Astrocyte (in vitro differentiated cells and primary cell): ENCODE measurements at regions not wholly inside any gene's neighbourhood (a gene's known extent, or its start where the extent isn't known, plus 50 kb on each side); places are given as distances from the start of the nearest gene placed in this dataset.

Experiments used
- DNase-seq: peaks from one replicate; pipeline ENCODE4 v3.0.0-alpha.2; 2010; ENCODE audit warnings: low read depth
- FAIRE-seq: peaks from 2 replicates; lab custom pipeline; 2011; peaks lifted over from hg19 to GRCh38; lab: Jason Lieb, UNC
- H2AFZ ChIP-seq: 2 replicates; pipeline ENCODE4 v1.6.0; 2012; ENCODE audit warnings: low read depth, low read length, inconsistent platforms
- H3K27ac ChIP-seq: 2 replicates; pipeline ENCODE4 v1.5.1; 2011; ENCODE audit warnings: low read depth, low read length, inconsistent platforms
- H3K27me3 ChIP-seq: 2 replicates; pipeline ENCODE4 v1.6.0; 2011; ENCODE audit warnings: low read length, inconsistent platforms; ENCODE audit not compliant: insufficient read depth
- H3K36me3 ChIP-seq: 2 replicates; pipeline ENCODE4 v1.5.1; 2011; ENCODE audit warnings: low read length, inconsistent platforms; ENCODE audit not compliant: insufficient read depth
- H3K4me1 ChIP-seq: 2 replicates; pipeline ENCODE4 v1.5.1; 2011; ENCODE audit warnings: low read length, inconsistent platforms; ENCODE audit not compliant: insufficient read depth
- H3K4me2 ChIP-seq: 2 replicates; pipeline ENCODE4 v1.6.0; 2012; ENCODE audit warnings: low read length, inconsistent platforms
- H3K4me3 ChIP-seq: 2 replicates; pipeline ENCODE4 v1.5.1; 2011; ENCODE audit warnings: low read depth, mild to moderate bottlenecking, low read length, inconsistent platforms; ENCODE audit not compliant: insufficient read depth
- H3K79me2 ChIP-seq: 2 replicates; pipeline ENCODE4 v1.6.0; 2012; ENCODE audit warnings: mild to moderate bottlenecking, low read length, inconsistent platforms; ENCODE audit not compliant: insufficient read depth
- H3K9ac ChIP-seq: 2 replicates; pipeline ENCODE4 v1.6.0; 2012; ENCODE audit warnings: mild to moderate bottlenecking, low read length, inconsistent platforms
- H3K9me3 ChIP-seq: 2 replicates; pipeline ENCODE4 v1.5.1; 2012; ENCODE audit warnings: low read depth, mild to moderate bottlenecking, low read length, inconsistent platforms; ENCODE audit not compliant: insufficient read depth
- H4K20me1 ChIP-seq: 2 replicates; pipeline ENCODE4 v1.6.0; 2012; ENCODE audit warnings: low read length, inconsistent platforms; ENCODE audit not compliant: insufficient read depth
- H3K27ac Mint-ChIP-seq: one replicate; pipeline ENCODE4 v1.8.0; 2021; ENCODE audit warnings: mild to moderate bottlenecking, mixed read lengths; ENCODE audit not compliant: unreplicated experiment
- H3K27me3 Mint-ChIP-seq: one replicate; pipeline ENCODE4 v1.8.0; 2021; ENCODE audit warnings: low read depth, mixed read lengths; ENCODE audit not compliant: unreplicated experiment
- H3K36me3 Mint-ChIP-seq: one replicate; pipeline ENCODE4 v1.8.0; 2021; ENCODE audit warnings: low read depth, mixed read lengths; ENCODE audit not compliant: unreplicated experiment
- H3K4me1 Mint-ChIP-seq: one replicate; pipeline ENCODE4 v1.8.0; 2021; ENCODE audit warnings: low read depth, mixed read lengths; ENCODE audit not compliant: unreplicated experiment
- H3K4me3 Mint-ChIP-seq: one replicate; pipeline ENCODE4 v1.8.0; 2021; ENCODE audit warnings: mild to moderate bottlenecking, moderate library complexity, mixed read lengths; ENCODE audit not compliant: unreplicated experiment
- H3K9me3 Mint-ChIP-seq: one replicate; pipeline ENCODE4 v1.8.0; 2021; ENCODE audit warnings: mild to moderate bottlenecking, mixed read lengths; ENCODE audit not compliant: unreplicated experiment
- EZH2 ChIP-seq: IDR thresholded peaks from 2 replicates; pipeline ENCODE4 v1.6.1; 2012; ENCODE audit warnings: mild to moderate bottlenecking, low read length, inconsistent platforms; ENCODE audit not compliant: insufficient read depth
- TF ChIP-seq, protein P1 (sequence below): IDR thresholded peaks from 2 replicates; pipeline ENCODE4 v1.5.1; 2011; ENCODE audit warnings: low read depth, mild to moderate bottlenecking, inconsistent platforms, low read length, moderate library complexity; ENCODE audit not compliant: insufficient read depth

DNA sequence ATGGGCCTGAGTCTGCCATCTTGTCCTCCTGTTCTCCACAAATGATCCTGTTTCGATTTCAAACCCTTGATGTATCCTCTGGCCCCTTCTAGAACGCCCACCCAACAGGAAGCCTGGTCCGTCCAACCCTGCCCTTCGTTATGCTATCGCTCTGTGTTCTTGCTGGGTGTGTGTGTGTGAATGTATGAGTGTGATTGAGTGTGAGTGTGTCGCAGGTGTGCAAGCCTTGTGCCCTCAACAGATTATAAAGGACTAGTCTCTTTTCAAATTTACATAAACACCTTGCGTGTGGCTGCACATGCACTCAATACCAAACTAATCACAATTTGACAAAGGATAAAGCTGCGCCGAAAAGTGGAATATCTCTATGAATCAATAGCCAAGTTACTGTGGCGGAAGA is 149.5 kb upstream of the SALL3 start:
- H3K4me1 ChIP-seq = no peaks in the 10 kb centered on the region
- H3K9me3 ChIP-seq = no peaks in the 10 kb centered on the region
- H3K27ac Mint-ChIP-seq = no peak overlapping the region
- no peaks in the 10 kb centered on the region for H3K27me3 ChIP-seq
- peaks cover 27% of the 10 kb centered on the region for H3K9me3 Mint-ChIP-seq
- H3K4me3 ChIP-seq = no peak overlapping the region
- no peak overlapping the region for H3K4me3 Mint-ChIP-seq
- DNase-seq (no peak), FAIRE-seq (no peak)
- no peaks in the 10 kb centered on the region for H3K4me1 Mint-ChIP-seq
- H3K27me3 Mint-ChIP-seq = peaks cover 12% of the 10 kb centered on the region
- H3K9ac ChIP-seq = no peak overlapping the region
- no peak overlapping the region for H3K4me2 ChIP-seq
- H2AFZ ChIP-seq = no peak overlapping the region
- H3K79me2 ChIP-seq = no peaks in the 10 kb centered on the region
- H3K36me3 Mint-ChIP-seq = no peaks in the 10 kb centered on the region
- no peak for TF ChIP-seq EZH2
- TF ChIP-seq, protein P1, sequence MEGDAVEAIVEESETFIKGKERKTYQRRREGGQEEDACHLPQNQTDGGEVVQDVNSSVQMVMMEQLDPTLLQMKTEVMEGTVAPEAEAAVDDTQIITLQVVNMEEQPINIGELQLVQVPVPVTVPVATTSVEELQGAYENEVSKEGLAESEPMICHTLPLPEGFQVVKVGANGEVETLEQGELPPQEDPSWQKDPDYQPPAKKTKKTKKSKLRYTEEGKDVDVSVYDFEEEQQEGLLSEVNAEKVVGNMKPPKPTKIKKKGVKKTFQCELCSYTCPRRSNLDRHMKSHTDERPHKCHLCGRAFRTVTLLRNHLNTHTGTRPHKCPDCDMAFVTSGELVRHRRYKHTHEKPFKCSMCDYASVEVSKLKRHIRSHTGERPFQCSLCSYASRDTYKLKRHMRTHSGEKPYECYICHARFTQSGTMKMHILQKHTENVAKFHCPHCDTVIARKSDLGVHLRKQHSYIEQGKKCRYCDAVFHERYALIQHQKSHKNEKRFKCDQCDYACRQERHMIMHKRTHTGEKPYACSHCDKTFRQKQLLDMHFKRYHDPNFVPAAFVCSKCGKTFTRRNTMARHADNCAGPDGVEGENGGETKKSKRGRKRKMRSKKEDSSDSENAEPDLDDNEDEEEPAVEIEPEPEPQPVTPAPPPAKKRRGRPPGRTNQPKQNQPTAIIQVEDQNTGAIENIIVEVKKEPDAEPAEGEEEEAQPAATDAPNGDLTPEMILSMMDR = no peak
- H4K20me1 ChIP-seq = no peaks in the 10 kb centered on the region
- H3K36me3 ChIP-seq = no peaks in the 10 kb centered on the region
- no peak overlapping the region for H3K27ac ChIP-seq

DNA sequence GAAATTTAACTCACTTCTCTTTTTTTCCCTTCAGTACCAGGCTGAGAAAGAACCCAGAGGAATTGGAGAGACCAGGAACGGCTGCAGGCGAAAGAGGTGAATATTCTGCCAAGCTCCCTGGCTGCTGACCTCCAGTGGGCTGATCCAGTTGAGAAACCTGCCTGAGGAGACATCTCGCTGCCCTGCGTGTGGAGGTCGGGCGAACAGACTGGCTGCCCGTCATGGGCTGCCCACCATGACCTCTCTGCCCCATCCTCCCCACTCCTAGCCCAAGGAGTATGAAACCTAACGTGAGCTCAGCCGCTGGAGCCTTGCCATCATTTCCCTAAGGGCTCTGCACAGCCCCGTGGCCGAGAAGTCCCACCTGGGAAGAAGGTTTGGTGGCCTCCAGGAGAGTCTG is 148.8 kb upstream of the SALL3 start:
- Histone ChIP-seq H3K36me3 (no peaks in the 10 kb centered on the region), H3K4me1 (no peaks in the 10 kb centered on the region), H3K27ac (no peak overlapping the region), H4K20me1 (no peaks in the 10 kb centered on the region), H3K4me2 (no peak overlapping the region), H3K79me2 (no peaks in the 10 kb centered on the region), H3K9ac (no peak overlapping the region), H2AFZ (no peak overlapping the region), H3K9me3 (no peaks in the 10 kb centered on the region), H3K4me3 (no peak overlapping the region), H3K27me3 (no peaks in the 10 kb centered on the region)
- TF ChIP-seq, protein P1 = no peak
- no peak for TF ChIP-seq EZH2
- H3K4me3 Mint-ChIP-seq = no peak overlapping the region
- DNase-seq (no peak), FAIRE-seq (no peak)
- no peaks in the 10 kb centered on the region for H3K4me1 Mint-ChIP-seq
- H3K9me3 Mint-ChIP-seq = peaks cover 27% of the 10 kb centered on the region
- H3K36me3 Mint-ChIP-seq = no peaks in the 10 kb centered on the region
- no peak overlapping the region for H3K27ac Mint-ChIP-seq
- peaks cover 7% of the 10 kb centered on the region for H3K27me3 Mint-ChIP-seq

DNA sequence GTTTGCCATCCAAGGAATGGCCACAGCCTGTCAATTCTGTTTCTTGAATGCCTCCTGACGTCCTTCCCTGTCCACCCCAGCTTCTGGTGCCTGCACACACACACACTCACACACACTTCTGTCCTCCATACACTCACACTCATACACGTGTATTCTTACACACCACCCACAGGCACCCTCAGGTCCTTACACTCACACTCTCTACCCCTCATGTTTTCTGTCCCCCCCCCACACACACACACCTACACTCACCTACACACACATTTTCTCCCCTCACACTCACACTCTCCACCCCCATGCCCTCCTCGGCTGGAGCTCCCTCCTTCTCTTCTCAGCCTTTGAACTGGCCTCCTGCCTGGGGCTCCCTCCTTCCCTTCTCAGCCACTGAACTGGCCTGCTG is 148.0 kb upstream of the SALL3 start:
- Histone ChIP-seq H3K9me3 (peaks cover under 1% of the 10 kb centered on the region), H3K4me3 (no peak overlapping the region), H3K4me1 (no peaks in the 10 kb centered on the region), H3K27me3 (no peaks in the 10 kb centered on the region), H4K20me1 (no peaks in the 10 kb centered on the region), H2AFZ (no peak overlapping the region), H3K27ac (no peak overlapping the region), H3K4me2 (no peak overlapping the region), H3K79me2 (no peaks in the 10 kb centered on the region), H3K9ac (no peak overlapping the region), H3K36me3 (no peaks in the 10 kb centered on the region)
- H3K4me1 Mint-ChIP-seq = no peaks in the 10 kb centered on the region
- H3K27ac Mint-ChIP-seq = no peak overlapping the region
- TF ChIP-seq, protein P1 = no peak
- TF ChIP-seq EZH2 = no peak
- FAIRE-seq (no peak), DNase-seq (no peak)
- H3K27me3 Mint-ChIP-seq = peaks cover 2% of the 10 kb centered on the region
- no peaks in the 10 kb centered on the region for H3K36me3 Mint-ChIP-seq
- no peak overlapping the region for H3K4me3 Mint-ChIP-seq
- H3K9me3 Mint-ChIP-seq = peaks cover 27% of the 10 kb centered on the region
